ENCODE measurements at regions not wholly inside any gene's neighbourhood (a gene's known extent, or its start where the extent isn't known, plus 50 kb on each side); places are given as distances from the start of the nearest gene placed in this dataset.

GRCh38 chr7:51633596-51633995 is 317.0 kb upstream of the COBL start:
- H3K4me1 ChIP-seq (ENCODE audit: control insufficient read depth, insufficient read depth, low read length): no peaks in the 10 kb centered on the region
- no peak overlapping the region for H2BK20ac ChIP-seq (ENCODE audit: low read depth, low read length)
- dilution Hi-C loops (cut with HindIII; ENCODE audit: low sequenced_read_pairs, unreplicated experiment) (no loop called here), in situ Hi-C loops (cut with MboI; ENCODE audit: low sequenced_read_pairs) (no loop called here), intact Hi-C loops (cut with micrococcal nuclease) (no loop called here)
- H4K5ac ChIP-seq (ENCODE audit: low read depth, low read length): no peak overlapping the region
- no peak overlapping the region for H3K56ac ChIP-seq (ENCODE audit: extremely low read depth, insufficient read depth, low read length)
- no peak overlapping the region for H2BK15ac ChIP-seq (ENCODE audit: low read depth, low read length)
- WGBS, 2 experiments (ENCODE audit: extremely low coverage in 2 of 2, insufficient read length in 1 of 2): 0% methylated on average over 2 of the region's 6 CpGs; no CpG with 5 or more reads in 1 of the 2 experiments
- no peak overlapping the region for H2BK5ac ChIP-seq (ENCODE audit: low read depth, low read length, poor library complexity, severe bottlenecking)
- H3K23ac ChIP-seq (ENCODE audit: low read depth, low read length): no peak overlapping the region
- no peak overlapping the region for H2BK120ac ChIP-seq (ENCODE audit: low read depth, low read length)
- no peak overlapping the region for H3K4ac ChIP-seq (ENCODE audit: low read depth, low read length)
- H3K9me3 ChIP-seq (ENCODE audit: control insufficient read depth, insufficient read depth, low read length): peaks cover 29% of the 10 kb centered on the region
- H3K27me3 ChIP-seq (ENCODE audit: control insufficient read depth, insufficient read depth, low read length): no peaks in the 10 kb centered on the region
- no peak overlapping the region for H4K91ac ChIP-seq (ENCODE audit: insufficient read depth, low read depth, low read length)
- H3K18ac ChIP-seq (ENCODE audit: low read depth, low read length): no peak overlapping the region
- no peak overlapping the region for H2AFZ ChIP-seq (replicated peaks; ENCODE audit: low read length, poor library complexity)
- DNase-seq (no peak), ATAC-seq (ENCODE audit: low read depth) (no peak)
- no peak overlapping the region for H4K8ac ChIP-seq (ENCODE audit: low read depth in 2 of 2, low read length in 2 of 2)
- POLR2A ChIA-PET (ENCODE audit: unreplicated experiment): no interaction called here
- H2AK9ac ChIP-seq (replicated peaks; ENCODE audit: low read depth, low read length, poor library complexity): no peak overlapping the region
- BruUV-seq (replicated peaks): no TSS peak
- H3K4me3 ChIP-seq (ENCODE audit: insufficient read depth, low read depth, low read length): no peak overlapping the region
- H3K36me3 ChIP-seq (ENCODE audit: control insufficient read depth, insufficient read depth, low read length): no peaks in the 10 kb centered on the region
- CTCF ChIA-PET: no interaction called here
- TF ChIP-seq, protein P1, sequence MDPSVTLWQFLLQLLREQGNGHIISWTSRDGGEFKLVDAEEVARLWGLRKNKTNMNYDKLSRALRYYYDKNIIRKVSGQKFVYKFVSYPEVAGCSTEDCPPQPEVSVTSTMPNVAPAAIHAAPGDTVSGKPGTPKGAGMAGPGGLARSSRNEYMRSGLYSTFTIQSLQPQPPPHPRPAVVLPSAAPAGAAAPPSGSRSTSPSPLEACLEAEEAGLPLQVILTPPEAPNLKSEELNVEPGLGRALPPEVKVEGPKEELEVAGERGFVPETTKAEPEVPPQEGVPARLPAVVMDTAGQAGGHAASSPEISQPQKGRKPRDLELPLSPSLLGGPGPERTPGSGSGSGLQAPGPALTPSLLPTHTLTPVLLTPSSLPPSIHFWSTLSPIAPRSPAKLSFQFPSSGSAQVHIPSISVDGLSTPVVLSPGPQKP (IDR thresholded peaks at IDR 0.05; ENCODE audit: borderline replicate concordance, low read depth, low read length): no peak
- TF ChIP-seq SMC3 (IDR thresholded peaks at IDR 0.05; ENCODE audit: low read depth, low read length) (no peak), RCOR1 (IDR thresholded peaks at IDR 0.05; ENCODE audit: insufficient replicate concordance, low read length) (no peak), NFE2L2 (IDR thresholded peaks at IDR 0.05; ENCODE audit: low read depth, low read length) (no peak), RAD21 (IDR thresholded peaks at IDR 0.05; ENCODE audit: low read length) (no peak), RFX5 (IDR thresholded peaks at IDR 0.05; ENCODE audit: low read depth, low read length) (no peak), MXI1 (IDR thresholded peaks at IDR 0.05; ENCODE audit: borderline replicate concordance, low read depth, low read length) (no peak), MAFK (IDR thresholded peaks at IDR 0.05; ENCODE audit: low read depth, low read length) (no peak), FOS (IDR thresholded peaks at IDR 0.05; ENCODE audit: low read depth, low read length) (no peak), BHLHE40 (IDR thresholded peaks at IDR 0.05; ENCODE audit: low read depth, low read length) (no peak)
- TF ChIP-seq, protein P2, sequence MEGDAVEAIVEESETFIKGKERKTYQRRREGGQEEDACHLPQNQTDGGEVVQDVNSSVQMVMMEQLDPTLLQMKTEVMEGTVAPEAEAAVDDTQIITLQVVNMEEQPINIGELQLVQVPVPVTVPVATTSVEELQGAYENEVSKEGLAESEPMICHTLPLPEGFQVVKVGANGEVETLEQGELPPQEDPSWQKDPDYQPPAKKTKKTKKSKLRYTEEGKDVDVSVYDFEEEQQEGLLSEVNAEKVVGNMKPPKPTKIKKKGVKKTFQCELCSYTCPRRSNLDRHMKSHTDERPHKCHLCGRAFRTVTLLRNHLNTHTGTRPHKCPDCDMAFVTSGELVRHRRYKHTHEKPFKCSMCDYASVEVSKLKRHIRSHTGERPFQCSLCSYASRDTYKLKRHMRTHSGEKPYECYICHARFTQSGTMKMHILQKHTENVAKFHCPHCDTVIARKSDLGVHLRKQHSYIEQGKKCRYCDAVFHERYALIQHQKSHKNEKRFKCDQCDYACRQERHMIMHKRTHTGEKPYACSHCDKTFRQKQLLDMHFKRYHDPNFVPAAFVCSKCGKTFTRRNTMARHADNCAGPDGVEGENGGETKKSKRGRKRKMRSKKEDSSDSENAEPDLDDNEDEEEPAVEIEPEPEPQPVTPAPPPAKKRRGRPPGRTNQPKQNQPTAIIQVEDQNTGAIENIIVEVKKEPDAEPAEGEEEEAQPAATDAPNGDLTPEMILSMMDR (conservative IDR thresholded peaks at IDR 0.05; ENCODE audit: low read depth, low read length): no peak
- H3K27ac ChIP-seq (ENCODE audit: insufficient read depth, low read length): no peak overlapping the region
- no peaks in the 10 kb centered on the region for H4K20me1 ChIP-seq (ENCODE audit: insufficient read depth, low read length)
- H3K9me1 ChIP-seq (ENCODE audit: insufficient read depth, low read length): no peaks in the 10 kb centered on the region
- H3K9ac ChIP-seq (ENCODE audit: low read depth, low read length): no peak overlapping the region
- no peak overlapping the region for H2AK5ac ChIP-seq (ENCODE audit: low read depth, low read length)
- no peaks in the 10 kb centered on the region for H3K79me1 ChIP-seq (ENCODE audit: low read depth in 1 of 2, low read length in 2 of 2)
- H3K4me2 ChIP-seq (ENCODE audit: low read depth, low read length): no peak overlapping the region
- H3K14ac ChIP-seq (replicated peaks; ENCODE audit: low read depth, low read length): no peak overlapping the region
